EH (cell line): ENCODE measurements at regions not wholly inside any gene's neighbourhood (a gene's known extent, or its start where the extent isn't known, plus 50 kb on each side); places are given as distances from the start of the nearest gene placed in this dataset.

Source experiments
- DNase-seq: peaks from one replicate; pipeline ENCODE4 v3.0.0-alpha.2; 2015; ENCODE audit warnings: low read depth

DNA sequence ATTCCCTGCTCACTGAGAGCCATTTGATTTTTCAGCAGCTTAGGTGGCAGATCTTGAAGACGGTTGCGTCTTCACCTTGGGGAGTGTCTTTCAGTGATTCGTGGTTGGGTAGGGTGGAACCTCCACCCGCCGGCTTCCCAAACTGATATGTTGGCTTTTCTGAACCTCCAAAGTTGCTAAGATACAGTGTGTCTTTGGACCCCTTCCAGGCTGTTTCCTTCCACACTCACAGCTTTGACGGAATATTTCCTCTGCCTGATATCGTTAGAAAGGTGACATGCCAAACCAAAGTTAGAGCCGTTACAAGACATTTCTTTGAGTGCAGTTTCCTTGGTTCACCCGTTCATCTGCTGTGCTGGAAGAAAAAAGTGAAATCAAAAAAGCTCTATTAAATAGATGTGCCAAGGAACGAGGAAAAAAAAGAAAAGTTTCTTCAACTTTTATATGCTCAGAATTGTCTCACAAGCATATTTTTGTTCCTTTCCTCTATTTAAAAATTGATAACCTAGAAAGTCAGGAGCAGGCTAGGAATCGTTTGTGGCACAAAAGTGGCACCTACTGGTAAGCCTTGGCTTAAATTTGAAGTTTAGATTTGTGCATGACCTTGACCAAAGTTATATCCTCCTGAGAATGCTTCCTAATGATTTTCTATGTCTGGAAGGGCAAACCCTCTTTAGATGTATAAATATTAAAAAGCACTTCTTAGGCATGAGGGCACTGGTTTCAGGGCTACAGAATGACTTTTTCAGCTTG, 270.7 kb upstream of the WWC1 start:
- DNase-seq = peak; percentile 26

DNA sequence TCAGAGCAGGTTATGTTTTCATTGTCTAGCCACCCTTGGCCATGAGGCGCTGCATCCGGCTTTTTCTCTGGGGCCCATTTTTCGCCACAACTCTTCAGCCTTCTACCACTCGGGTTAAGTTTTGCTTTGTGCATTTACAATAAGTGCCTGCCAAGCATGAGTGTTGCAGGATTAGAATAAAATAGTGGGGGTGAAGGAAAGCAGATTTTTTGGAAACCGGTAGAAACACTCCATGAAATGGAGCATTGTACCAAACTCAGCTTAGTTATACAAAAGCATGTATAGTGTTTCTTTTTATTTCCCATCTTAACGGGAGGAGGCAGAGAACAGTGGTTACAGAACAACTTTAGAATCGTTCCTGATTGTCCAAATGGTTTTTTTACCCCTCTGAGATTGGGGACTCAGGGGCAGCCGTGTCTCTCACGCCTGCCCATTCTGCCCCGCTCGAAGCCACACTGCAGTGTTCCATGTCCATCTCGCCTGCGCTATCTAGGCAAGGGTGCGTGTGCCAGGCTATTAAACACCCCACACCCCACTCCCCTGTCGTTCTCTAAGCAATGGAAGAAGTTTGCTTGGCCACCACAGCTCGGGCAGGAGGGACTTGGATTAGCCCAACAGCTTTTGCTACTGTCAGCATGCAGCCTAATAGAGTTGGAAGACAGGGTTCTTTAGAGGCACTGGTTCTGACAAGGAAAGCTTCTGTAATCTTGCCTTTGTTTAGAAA, 268.8 kb upstream of the WWC1 start:
- DNase-seq = no peak

DNA sequence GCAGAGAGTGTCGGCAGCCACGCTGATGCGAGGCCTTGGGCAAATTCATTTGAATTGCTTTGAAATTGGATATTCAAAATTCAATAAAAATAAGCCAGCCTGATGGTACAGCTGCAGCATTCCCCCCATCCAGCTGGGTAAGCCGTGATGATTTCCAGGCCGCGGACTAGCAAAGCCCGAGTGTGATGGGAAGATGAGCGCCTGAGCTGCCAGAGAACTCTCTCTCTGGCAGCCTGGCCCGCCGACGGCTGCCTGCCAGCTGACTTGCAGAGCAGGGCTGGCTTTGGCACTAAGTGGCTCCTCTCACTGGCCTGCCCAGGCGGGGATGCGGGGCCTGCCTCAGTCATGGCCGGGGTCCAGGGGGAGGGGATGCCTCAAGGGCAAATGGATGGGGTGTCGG, 268.3 kb upstream of the WWC1 start:
- DNase-seq = no peak

DNA sequence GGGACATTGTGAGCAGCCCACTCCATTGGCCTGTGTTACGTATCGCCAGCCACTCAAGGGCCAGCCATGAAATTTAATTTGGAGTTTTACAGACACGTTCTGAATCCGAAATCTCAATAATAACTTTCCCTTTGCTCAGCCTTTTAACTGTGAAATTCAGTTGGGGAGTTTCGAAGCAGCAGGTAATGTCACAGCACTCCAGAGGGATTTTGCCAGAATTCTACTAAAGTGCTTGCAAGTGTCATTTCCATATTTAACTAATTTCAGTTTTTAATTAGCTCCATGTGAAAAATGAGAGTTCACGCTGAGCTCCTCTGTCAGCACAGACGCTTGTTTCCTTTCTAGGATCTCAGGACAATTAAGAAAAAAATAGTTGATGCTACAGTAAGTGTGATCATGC, 267.1 kb upstream of the WWC1 start:
- DNase-seq = no peak

DNA sequence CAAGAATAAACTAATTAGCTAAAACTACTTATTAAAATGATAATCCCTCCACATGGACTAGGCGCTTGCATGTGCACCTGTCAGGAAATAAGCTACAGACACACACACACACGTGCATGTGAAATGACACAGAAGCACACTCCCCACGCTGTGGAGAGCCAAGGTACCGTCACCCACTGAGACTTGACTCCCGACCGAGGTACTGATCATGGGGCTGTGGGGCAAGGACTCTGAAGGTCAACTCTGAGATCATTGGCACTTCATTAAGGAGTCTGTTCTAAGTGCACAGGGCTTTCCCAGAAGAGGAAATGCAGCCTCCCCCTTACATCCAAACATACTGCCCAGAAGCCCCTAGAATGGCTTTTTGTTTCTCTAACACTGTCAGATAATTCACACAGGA, 264.4 kb upstream of the WWC1 start:
- no peak for DNase-seq

DNA sequence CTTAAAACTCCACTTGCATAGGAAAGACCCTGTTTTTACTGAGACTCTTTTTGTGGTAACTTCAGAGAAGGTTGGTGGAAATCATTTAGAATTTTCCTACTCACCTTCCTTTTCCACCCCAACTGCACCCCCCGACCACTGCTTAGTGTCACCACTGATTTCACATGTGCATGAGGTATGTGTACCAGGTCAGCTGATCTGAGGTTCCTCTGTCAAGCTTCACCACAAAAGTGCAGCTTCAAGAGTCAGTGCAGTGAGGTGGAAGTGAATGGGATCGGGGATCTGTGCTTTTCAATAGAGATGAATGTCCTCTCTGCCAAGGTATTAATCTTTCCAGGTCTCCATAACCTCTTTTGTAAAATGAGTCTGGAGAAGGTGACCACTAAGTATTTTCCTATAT, 260.5 kb upstream of the WWC1 start:
- no peak for DNase-seq

DNA sequence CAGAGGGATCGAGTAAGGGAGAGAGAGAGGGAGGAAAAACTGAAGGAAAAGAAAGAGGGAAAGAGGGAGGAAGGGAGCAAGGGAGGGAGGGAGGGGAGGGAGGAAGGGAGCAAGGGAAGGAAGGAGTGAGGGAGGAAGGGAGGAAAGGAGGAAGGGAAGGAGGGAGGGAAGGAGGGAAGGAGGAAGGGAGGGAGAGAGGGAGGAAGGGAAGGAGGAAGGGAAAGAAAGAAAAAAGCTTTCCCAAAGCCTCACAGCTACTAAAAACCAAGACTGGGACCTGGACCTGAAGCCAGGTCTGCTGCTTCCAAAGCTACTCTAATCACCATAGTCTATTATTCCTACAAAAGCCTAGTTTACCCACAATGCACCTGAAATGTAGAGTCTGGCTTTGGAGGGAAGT, 259.8 kb upstream of the WWC1 start:
- no peak for DNase-seq

DNA sequence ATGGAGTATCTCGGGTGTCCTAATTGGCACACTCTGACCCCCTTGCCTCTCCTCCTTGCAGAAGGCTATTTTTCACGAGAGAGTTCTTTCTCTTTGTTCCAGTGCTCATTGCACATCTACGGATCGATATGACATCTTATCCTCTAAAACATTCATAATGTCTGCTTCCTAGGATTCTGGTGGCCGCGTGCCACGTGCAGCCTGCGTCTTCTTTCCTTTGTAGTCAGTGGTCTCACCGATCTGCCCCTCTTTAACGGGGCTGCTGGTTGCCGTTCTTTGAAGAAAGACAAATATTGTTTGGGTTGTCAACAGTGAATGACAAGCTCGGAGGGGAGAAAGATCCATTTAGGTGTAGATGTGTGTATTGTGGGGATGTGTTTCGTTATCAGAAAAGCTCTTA, 252.4 kb upstream of the WWC1 start:
- no peak for DNase-seq

DNA sequence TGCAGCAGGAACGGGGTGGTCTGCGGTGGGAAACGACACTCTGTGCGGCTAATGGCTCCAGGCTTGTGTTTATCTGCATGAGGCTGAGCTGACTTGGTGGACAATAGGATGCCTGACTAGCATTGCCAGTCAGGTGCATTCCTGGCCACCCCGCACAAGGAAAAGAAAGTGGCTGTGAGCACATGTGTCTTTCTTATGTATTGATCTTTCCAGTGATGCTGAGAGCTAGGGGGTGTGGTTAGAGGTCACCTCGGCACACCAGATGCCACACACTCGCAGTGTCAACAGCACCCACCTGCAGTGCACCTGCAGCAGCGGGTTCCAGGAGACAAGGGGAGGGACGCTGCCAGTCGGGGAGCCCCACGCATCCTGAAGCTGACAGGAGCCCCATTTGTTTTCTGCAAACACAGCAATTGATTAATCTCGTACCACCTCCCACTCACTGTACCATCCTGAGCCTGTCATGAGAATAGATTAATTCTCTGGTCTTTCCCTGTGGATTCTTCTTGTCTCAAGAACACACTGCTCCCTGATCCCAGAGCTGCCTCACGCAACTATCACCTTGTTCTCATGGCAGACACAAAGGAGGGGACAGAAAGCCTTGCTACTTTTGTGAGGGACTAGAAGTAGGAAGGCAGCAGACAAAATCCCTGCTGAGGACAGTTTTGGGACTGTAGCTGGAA, 251.7 kb upstream of the WWC1 start:
- DNase-seq = no peak

DNA sequence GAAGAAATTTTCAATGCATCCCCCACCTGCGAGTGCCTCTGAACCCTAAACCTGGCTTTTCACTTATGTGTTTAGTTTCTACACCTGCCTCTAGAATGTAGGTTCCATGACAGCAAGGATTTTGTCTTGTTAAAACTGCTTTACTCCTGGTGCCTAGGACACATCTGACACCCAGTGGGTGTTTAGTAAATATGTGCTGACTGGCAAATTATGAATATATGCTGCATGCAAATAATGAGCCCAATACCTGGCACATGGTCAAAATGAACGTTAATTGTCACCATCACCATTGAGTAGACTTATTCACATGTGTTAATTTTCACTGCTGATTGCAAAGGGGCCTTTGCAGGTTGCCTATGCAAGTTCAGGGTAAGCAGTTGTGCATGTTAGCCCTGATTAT, 249.9 kb upstream of the WWC1 start:
- no peak for DNase-seq

DNA sequence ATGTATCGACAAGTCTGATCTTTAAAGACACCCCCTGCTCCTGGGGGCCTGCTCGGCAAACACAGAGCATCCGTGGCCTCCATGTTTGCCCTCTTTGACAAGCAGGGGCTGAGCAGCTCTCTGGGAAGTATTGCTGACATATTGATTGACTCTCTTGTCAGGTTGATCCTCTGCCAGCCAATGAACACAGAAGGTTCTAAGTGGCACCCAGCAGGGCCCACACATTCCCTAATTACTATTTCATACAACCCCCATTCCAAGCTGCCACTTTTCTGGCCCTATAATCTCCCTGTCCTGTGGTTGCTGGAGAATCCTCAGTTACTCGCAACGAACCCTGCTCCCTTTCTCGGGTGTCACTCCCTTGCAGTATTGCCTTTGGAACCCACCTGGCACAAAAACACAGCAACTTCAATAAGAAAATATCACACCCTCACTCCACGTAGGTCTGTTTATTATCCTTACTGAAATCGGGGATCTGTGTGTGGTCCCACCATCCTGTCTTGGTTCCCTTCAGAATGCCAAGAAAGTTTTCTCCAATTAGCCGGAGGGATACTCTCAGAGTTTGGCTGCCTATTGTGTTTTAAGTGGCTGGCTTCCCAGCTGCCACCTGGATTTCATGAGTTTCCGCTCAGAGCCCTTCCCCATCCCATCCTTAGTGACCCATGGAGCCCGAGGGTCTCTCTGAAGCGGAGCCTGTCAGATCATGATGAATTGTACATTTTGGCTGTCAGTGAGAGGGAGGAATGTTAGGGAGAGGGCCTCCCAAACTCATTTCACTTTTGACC, 249.0 kb upstream of the WWC1 start:
- DNase-seq = no peak

DNA sequence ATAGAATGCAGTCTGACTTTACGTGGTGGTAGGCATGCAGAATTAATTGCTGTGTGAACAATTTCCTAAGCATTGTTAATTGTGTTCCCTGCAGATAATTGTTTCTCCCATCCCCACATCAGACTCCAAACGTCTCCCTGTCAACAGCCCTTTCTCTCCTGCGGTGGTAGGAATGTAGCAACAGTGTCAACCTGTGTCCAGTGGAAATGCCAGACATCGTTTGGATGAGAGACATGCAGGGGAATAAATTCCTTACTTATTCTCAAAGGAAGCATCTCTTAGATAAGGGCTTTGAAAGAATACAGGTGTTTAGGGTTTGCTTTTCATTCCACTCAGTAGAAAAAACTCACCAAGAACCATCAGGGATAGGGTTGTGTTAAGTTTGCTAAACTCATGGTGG, 245.3 kb upstream of the WWC1 start:
- no peak for DNase-seq

DNA sequence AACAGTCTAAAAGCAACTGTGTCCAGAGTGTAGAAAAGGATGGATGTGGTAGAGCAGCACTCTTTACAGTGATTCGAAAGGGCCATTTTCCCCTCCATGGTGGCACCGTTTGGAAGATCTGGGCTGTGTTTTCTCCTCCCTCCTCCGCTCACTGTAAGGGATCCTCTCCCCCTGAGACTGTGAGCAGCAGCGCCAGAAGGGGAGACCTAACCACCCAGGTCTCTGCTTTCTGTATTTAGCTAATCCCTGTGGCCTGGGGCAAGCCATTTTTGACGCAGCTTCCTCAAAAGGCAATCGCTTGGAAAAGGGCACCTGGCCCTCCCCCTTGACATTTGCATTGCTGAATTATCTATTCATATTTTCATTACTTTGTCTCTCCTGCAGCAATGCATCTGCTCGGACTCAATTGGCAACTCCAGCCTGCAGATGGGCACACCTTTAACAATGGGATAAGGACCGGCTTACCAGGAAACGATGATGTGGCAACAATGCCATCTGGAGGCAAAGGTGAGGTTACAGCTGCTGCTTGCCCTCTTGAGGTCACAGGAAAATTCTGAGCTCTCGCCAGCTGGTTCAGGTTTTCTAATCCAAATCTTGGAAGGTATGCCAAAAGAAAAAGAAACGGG, 244.3 kb upstream of the WWC1 start:
- peak; percentile 49 for DNase-seq

DNA sequence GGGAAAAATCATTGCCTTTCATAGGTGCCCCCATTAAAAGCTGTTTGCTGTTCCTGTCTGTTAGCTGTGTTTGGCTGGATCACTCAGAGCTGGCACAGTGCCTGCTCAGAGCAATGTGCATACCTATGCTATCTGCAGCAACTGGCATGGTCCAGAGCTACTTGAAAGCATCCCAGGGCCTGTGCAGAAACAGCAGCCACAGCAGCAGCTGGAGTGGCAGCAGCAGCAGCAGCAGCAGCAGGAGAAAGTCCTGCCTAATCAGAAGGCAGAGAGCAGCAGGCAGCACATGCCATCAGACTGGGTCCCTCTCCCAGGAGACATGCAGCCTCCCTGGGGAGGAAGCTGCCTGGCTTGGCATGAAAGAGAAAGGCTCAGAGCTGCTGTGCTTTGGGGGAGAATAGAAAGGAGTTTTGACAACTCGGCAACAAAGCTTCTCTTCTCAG, 243.8 kb upstream of the WWC1 start:
- DNase-seq = no peak

DNA sequence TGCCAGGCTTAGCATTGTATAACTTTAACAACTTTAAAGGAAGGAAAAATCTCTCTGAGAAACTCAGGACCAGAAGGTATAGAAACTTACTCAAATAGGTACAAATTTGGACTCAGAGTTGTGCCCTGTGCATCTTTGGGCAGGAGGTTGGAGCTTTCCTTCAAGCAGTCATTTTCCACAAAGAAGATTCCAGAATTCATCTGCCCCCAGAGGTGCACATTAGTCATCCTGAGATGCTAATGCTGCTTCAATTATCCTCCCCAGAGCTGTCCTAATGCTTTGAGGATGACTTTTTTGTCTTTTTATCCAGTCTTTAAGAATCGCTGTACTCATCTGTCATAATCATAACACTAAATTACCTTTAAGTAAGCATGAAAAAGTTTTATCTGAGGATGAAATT, 243.0 kb upstream of the WWC1 start:
- peak; percentile 6 for DNase-seq

DNA sequence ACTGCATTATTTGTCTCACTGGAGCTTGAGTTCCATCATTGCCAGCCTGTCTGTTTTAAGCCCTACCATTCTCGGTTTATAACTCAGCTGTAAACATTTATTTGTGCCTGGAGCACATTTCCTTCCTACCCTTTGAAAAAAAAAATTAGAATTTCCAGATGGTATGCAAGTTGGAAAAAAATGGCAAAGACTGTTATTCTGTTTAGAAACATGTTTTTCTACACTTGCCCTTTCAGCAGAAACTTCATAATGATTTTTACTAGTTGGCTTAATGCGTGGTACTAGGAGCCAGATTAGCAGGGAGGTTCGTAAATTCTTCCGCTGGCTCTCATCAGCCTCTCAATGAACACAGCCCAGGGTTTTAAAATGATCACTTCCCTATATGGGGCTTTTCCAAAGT, 238.8 kb upstream of the WWC1 start:
- DNase-seq = no peak

DNA sequence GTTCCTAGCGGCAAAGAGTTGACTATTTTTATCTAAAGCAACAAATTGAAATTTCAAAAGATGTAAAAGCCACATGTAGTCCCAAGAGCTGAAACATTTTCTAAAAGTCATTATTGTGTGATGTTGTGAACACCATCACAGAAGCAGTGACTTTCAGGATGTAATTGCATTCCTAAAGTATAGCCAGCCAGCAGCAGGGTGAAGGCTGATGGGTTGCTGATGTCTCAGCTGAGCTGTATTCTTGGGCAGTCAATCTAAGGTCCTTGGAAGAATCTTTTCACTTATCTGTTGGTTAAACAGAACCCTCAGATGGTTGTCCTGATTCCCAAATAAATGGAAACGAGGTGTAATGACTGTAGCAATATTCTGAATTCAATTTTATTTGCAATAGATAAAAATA, 237.4 kb upstream of the WWC1 start:
- DNase-seq = no peak

DNA sequence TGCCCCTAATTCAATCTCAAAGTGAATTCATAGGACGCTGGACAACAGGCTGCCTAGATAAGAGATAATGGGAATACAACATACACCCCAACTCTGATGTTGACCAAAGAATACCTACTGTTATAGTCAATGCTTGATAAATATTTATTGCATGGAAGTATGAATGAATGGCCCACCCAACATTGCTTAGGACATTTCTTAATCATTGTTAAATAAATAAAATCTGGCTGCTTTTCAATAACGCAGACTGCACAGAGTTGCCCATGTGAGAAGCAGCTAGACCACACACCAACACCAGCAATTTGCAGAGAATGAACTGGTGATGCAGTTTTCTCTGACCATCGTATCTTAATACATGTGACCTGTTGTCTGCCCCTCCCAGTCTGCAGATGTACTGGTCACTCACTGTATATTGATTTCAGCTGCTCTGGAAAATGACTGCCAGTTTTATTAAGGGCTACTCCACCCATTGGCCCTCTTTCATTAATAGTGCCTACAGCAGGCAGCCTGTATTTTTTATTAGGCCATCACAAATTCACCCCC, 236.2 kb upstream of the WWC1 start:
- DNase-seq = no peak

DNA sequence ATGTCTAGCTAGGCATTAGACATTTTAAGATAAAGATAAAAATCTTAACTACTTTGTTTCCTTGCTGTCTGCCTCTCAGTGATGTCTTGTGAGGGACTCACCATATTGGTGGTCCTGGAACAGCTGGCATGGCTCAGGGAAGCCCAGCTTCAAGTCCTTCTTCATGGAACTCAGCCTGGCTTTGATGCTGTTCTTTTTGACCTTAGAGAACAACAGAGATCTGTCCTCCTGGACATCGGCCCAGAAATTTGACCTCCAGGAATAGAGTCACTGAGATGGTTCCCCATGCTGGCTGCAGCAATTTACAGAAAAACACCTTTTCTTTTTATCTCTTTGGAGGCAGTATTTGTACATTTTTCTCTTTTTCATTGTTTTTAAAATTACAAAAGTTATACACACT, 235.5 kb upstream of the WWC1 start:
- no peak for DNase-seq

DNA sequence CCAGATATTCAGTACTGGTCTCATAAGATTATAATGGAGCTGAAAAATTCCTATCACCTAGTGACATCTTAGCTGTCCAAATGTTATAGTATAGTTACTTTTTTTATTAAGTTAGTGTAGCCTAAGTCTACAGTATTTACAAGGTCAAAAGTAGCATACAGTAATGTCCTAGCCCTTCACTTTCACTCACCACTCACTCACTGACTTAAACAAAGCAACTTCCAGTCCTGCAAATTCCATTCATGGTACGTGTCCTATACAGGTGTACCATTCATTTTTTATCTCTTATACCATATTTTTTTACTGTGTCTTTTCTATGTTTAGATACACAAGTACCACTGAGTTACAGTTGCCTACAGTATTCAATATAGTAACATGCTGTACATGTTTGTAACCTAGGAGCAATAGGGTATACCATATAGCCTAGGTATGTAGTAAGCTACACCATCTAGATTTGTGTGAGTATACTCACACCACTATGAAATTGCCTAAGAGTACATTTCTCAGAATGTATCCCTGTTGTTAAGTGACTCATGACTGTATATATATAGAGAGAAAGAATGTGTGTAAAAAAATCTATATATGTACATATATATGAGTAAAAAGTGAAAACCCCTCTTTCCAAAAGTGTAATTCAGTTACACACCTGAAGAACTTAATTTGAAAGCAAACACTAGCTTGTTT, 234.8 kb upstream of the WWC1 start:
- DNase-seq = no peak

DNA sequence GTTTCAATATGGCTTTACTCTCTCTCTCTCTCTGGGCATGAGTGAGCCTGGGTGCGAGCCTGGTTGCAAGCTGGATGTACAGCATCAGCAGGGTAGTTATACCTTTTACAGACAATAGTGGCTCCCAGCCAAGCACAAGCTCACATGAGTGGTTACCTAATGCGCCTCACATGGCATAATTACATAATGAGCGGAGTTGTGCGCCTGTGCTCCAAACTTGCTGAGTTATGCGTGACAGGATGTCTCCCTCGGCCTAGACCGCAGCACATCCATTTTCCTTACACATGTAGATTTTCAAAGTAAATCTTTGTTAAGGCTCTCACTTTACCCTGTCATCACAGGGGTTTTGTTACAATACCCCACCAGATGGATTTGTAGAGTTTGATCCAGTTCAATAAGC, 233.5 kb upstream of the WWC1 start:
- no peak for DNase-seq
